ENCODE measurements at regions not wholly inside any gene's neighbourhood (a gene's known extent, or its start where the extent isn't known, plus 50 kb on each side); places are given as distances from the start of the nearest gene placed in this dataset.

- no peak for DNase-seq (ENCODE audit: low read depth)
These were observed 621.7 kb downstream of the ZPLD1 start for GRCh38 chr3:103056542-103056941.

GRCh38 chr3:103057003-103057402 lies 622.2 kb downstream of the ZPLD1 start:
- TF ChIP-seq CTCF (IDR thresholded peaks at IDR 0.05; ENCODE audit: insufficient read depth, low read length) = no peak
- DNase-seq (ENCODE audit: low read depth) = no peak
- no peak overlapping the region for H3K4me3 ChIP-seq (ENCODE audit: low read depth, low read length)

More at GRCh38 chr3:103056542-103056941, 621.7 kb downstream of the ZPLD1 start:
- H3K4me3 ChIP-seq (ENCODE audit: low read depth, low read length) = no peak overlapping the region
- TF ChIP-seq CTCF (IDR thresholded peaks at IDR 0.05; ENCODE audit: insufficient read depth, low read length) = no peak

GRCh38 chr3:103057487-103057886 lies 622.7 kb downstream of the ZPLD1 start:
- no peak overlapping the region for H3K4me3 ChIP-seq (ENCODE audit: low read depth, low read length)
- TF ChIP-seq CTCF (IDR thresholded peaks at IDR 0.05; ENCODE audit: insufficient read depth, low read length) = no peak
- no peak for DNase-seq (ENCODE audit: low read depth)

GRCh38 chr3:103059432-103059831 lies 624.6 kb downstream of the ZPLD1 start:
- DNase-seq (ENCODE audit: low read depth) = no peak
- H3K4me3 ChIP-seq (ENCODE audit: low read depth, low read length) = no peak overlapping the region
- no peak for TF ChIP-seq CTCF (IDR thresholded peaks at IDR 0.05; ENCODE audit: insufficient read depth, low read length)

- no peak for DNase-seq (ENCODE audit: low read depth)
- no peak overlapping the region for H3K4me3 ChIP-seq (ENCODE audit: low read depth, low read length)
- no peak for TF ChIP-seq CTCF (IDR thresholded peaks at IDR 0.05; ENCODE audit: insufficient read depth, low read length)
These were observed 625.4 kb downstream of the ZPLD1 start for GRCh38 chr3:103060242-103060641.

- DNase-seq (ENCODE audit: low read depth) = no peak
- H3K4me3 ChIP-seq (ENCODE audit: low read depth, low read length) = no peak overlapping the region
- no peak for TF ChIP-seq CTCF (IDR thresholded peaks at IDR 0.05; ENCODE audit: insufficient read depth, low read length)
These were observed 633.1 kb downstream of the ZPLD1 start for GRCh38 chr3:103067963-103068362.

GRCh38 chr3:103075282-103075681 lies 640.5 kb downstream of the ZPLD1 start:
- no peak for TF ChIP-seq CTCF (IDR thresholded peaks at IDR 0.05; ENCODE audit: insufficient read depth, low read length)
- DNase-seq (ENCODE audit: low read depth) = no peak
- H3K4me3 ChIP-seq (ENCODE audit: low read depth, low read length) = no peak overlapping the region

Data from fibroblast of the aortic adventitia (primary cell).